GM12878 (cell line): ENCODE measurements at regions not wholly inside any gene's neighbourhood (a gene's known extent, or its start where the extent isn't known, plus 50 kb on each side); places are given as distances from the start of the nearest gene placed in this dataset.

Experiments used
- ATF3 ChIP-seq: IDR thresholded peaks from 2 replicates; pipeline ENCODE4 v1.6.1; 2011; ENCODE audit warnings: low read depth, mild to moderate bottlenecking, low read length, moderate library complexity, borderline replicate concordance; ENCODE audit errors: extremely low read depth
- CEBPB ChIP-seq, 2 experiments: fragments of 150-350 bp in 1 of 2; IDR thresholded peaks; 2 replicates each; pipeline ENCODE4 v1.6.1; 2012 to 2014; ENCODE audit warnings: low read depth in 2 of 2, low read length in 2 of 2, borderline replicate concordance in 1 of 2, inconsistent platforms in 1 of 2
- CEBPZ ChIP-seq: fragments of 150-350 bp; IDR thresholded peaks from 2 replicates; pipeline ENCODE4 v1.6.1; 2016; ENCODE audit warnings: low read depth, low read length
- FOXM1 ChIP-seq: IDR thresholded peaks from 2 replicates; pipeline ENCODE4 v1.6.1; 2012; ENCODE audit warnings: low read depth, mild to moderate bottlenecking, inconsistent platforms, low read length, moderate library complexity
- GABPA ChIP-seq: IDR thresholded peaks from 2 replicates; pipeline ENCODE4 v1.6.1; 2014; ENCODE audit warnings: antibody characterized with exemption, low read depth, mild to moderate bottlenecking, inconsistent platforms
- HDAC2 ChIP-seq: fragments of 200-600 bp; sonication (generic); IDR thresholded peaks from 2 replicates; pipeline ENCODE4 v1.6.1; 2017
- JUNB ChIP-seq: IDR thresholded peaks from 2 replicates; pipeline ENCODE4 v1.6.1; 2016; ENCODE audit warnings: antibody characterized with exemption, mild to moderate bottlenecking
- MEF2B ChIP-seq: fragments of 450-650 bp; IDR thresholded peaks from 2 replicates; pipeline ENCODE4 v1.6.1; 2018; ENCODE audit warnings: mild to moderate bottlenecking, moderate library complexity; ENCODE audit not compliant: partially characterized antibody, poor library complexity, severe bottlenecking
- MXI1 ChIP-seq: fragments of 150-350 bp; IDR thresholded peaks from 2 replicates; pipeline ENCODE4 v1.6.1; 2011; ENCODE audit warnings: low read depth, mild to moderate bottlenecking, inconsistent platforms, low read length, improper control_type of control experiment
- NFYB ChIP-seq: IDR thresholded peaks from 2 replicates; pipeline ENCODE4 v1.6.1; 2011; ENCODE audit warnings: low read depth, mild to moderate bottlenecking, low read length, improper control_type of control experiment, moderate library complexity; ENCODE audit not compliant: insufficient read depth
- PAX5 ChIP-seq: IDR thresholded peaks from 2 replicates; pipeline ENCODE4 v1.6.1; 2011; ENCODE audit warnings: low read depth, low read length, borderline replicate concordance
- POLR2AphosphoS5 ChIP-seq: IDR thresholded peaks from 2 replicates; pipeline ENCODE4 v1.6.1; 2011; ENCODE audit warnings: mild to moderate bottlenecking, low read length, inconsistent platforms
- RAD51 ChIP-seq: fragments of 450-650 bp; IDR thresholded peaks from 2 replicates; pipeline ENCODE4 v1.6.1; 2016; ENCODE audit warnings: moderate library complexity, mild to moderate bottlenecking, inconsistent platforms
- RUNX3 ChIP-seq: IDR thresholded peaks from 2 replicates; pipeline ENCODE4 v1.6.1; 2012; ENCODE audit warnings: low read length, inconsistent platforms
- TARDBP ChIP-seq: IDR thresholded peaks from 2 replicates; pipeline ENCODE4 v1.6.1; 2016; ENCODE audit warnings: borderline replicate concordance
- WRNIP1 ChIP-seq: IDR thresholded peaks from 2 replicates; pipeline ENCODE4 v1.6.1; 2011; ENCODE audit warnings: low read depth, low read length, improper control_type of control experiment, borderline replicate concordance
- YY1 ChIP-seq: IDR thresholded peaks from 2 replicates; pipeline ENCODE4 v1.6.1; 2011; ENCODE audit warnings: low read depth, mild to moderate bottlenecking, low read length
- ZNF217 ChIP-seq: fragments of 450-650 bp; IDR thresholded peaks from 2 replicates; pipeline ENCODE4 v1.6.1; 2017; ENCODE audit warnings: antibody characterized with exemption, mild to moderate bottlenecking
- TF ChIP-seq, protein P1 (sequence below): IDR thresholded peaks from 2 replicates; pipeline ENCODE4 v1.6.1; 2011; ENCODE audit warnings: low read depth, low read length, improper control_type of control experiment, borderline replicate concordance
- TF ChIP-seq, protein P2 (sequence below): fragments of 450-650 bp; conservative IDR thresholded peaks from 2 replicates; pipeline ENCODE4 v1.6.1; 2017; ENCODE audit warnings: mild to moderate bottlenecking, moderate library complexity
- TF ChIP-seq, protein P3 (sequence below): IDR thresholded peaks from 2 replicates; pipeline ENCODE4 v1.6.1; 2012; ENCODE audit warnings: low read depth, low read length, improper control_type of control experiment

DNA sequence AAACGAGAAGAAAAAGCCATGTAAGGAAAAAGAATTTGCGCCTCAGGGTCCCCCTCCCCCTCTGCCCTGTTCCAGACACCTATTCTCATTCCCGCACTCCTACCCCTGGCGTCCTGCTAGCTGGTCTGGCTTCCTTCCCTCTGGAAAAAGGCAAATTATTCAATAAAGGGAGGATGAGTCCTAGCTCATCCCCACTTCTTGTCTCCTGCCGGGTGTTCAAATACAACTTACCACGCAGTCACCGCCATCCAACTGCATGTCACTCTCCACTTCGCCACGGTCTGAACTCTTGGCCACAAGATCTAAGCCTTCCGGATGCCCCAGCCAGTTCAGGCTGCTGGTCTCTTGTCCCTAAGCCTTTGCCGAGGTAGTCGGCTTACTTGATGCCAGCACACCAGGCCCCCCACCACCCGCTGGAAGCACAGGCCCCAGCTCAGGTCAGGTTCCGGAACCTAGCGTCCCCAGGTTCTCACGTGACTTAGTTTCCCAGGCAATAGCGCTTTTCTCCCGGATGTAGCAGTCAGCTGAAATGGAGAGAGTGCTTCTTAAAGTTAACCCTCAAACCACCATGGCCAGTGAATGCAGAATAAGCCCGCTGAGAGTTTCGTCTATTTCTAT, 209.6 kb upstream of the SPIN4 start (continued):
- TF ChIP-seq CEBPZ (no peak), JUNB (no peak), WRNIP1 (no peak), GABPA (peak; percentile 82), YY1 (0 out of 2 replicates have a peak, but pooled peaks have one; percentile 35), HDAC2 (no peak), ATF3 (0 out of 2 replicates have a peak, but pooled peaks have one; percentile 14), NFYB (no peak), ZNF217 (no peak), TARDBP (no peak), FOXM1 (no peak), RAD51 (peak; percentile 87), RUNX3 (peak; percentile 37; the same call in 1 of the 2 replicates), CEBPB (IDR thresholded peaks at IDR 0.05; ENCODE audit: borderline replicate concordance in 1 of 2, low read depth in 2 of 2, low read length in 2 of 2) (no peak), POLR2AphosphoS5 (peak; percentile 32; the same call in 1 of the 2 replicates), MXI1 (peak; percentile 79), MEF2B (no peak), PAX5 (0 out of 2 replicates have a peak, but pooled peaks have one; percentile 18)
- TF ChIP-seq, protein P1, sequence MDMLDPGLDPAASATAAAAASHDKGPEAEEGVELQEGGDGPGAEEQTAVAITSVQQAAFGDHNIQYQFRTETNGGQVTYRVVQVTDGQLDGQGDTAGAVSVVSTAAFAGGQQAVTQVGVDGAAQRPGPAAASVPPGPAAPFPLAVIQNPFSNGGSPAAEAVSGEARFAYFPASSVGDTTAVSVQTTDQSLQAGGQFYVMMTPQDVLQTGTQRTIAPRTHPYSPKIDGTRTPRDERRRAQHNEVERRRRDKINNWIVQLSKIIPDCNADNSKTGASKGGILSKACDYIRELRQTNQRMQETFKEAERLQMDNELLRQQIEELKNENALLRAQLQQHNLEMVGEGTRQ, result peak; percentile 42; the same call in 1 of the 2 replicates
- TF ChIP-seq, protein P2, sequence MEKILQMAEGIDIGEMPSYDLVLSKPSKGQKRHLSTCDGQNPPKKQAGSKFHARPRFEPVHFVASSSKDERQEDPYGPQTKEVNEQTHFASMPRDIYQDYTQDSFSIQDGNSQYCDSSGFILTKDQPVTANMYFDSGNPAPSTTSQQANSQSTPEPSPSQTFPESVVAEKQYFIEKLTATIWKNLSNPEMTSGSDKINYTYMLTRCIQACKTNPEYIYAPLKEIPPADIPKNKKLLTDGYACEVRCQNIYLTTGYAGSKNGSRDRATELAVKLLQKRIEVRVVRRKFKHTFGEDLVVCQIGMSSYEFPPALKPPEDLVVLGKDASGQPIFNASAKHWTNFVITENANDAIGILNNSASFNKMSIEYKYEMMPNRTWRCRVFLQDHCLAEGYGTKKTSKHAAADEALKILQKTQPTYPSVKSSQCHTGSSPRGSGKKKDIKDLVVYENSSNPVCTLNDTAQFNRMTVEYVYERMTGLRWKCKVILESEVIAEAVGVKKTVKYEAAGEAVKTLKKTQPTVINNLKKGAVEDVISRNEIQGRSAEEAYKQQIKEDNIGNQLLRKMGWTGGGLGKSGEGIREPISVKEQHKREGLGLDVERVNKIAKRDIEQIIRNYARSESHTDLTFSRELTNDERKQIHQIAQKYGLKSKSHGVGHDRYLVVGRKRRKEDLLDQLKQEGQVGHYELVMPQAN, result peak; percentile 38
- TF ChIP-seq, protein P3, sequence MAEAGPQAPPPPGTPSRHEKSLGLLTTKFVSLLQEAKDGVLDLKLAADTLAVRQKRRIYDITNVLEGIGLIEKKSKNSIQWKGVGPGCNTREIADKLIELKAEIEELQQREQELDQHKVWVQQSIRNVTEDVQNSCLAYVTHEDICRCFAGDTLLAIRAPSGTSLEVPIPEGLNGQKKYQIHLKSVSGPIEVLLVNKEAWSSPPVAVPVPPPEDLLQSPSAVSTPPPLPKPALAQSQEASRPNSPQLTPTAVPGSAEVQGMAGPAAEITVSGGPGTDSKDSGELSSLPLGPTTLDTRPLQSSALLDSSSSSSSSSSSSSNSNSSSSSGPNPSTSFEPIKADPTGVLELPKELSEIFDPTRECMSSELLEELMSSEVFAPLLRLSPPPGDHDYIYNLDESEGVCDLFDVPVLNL, result no peak
